Heart left ventricle (tissue), 13 donors: ENCODE measurements at regions not wholly inside any gene's neighbourhood (a gene's known extent, or its start where the extent isn't known, plus 50 kb on each side); places are given as distances from the start of the nearest gene placed in this dataset.

ENCODE experiments used
- POLR2A ChIP-seq, 2 donors: fragments of 450-650 bp; IDR thresholded peaks; one replicate each; pipeline ENCODE4 v1.6.1; 2017; ENCODE audit warnings: antibody characterized with exemption in 2 of 2, mild to moderate bottlenecking in 2 of 2, moderate library complexity in 2 of 2
- TF ChIP-seq, protein P1 (sequence below), 12 donors: fragments of 200-600 bp; sonication (generic) in 4 of 12; IDR thresholded peaks; one replicate each; pipeline versions ENCODE4 v1.5.0 to v1.8.0; 2018 to 2022; ENCODE audit warnings: antibody characterized with exemption in 12 of 12, mild to moderate bottlenecking in 5 of 12
- donor health status: ischemic (EF 13 %, LVEDD 7.1; RV severe dilation, severe dysfunction).
- donor health status: DM: no; HTN: yes; CAD: no.
- donor health status: DM: no; HTN: no; CAD: no.
- donor health status: ischemic (EF 25% LVEDD 6.9; RV normal size, moderate dysfunction).
- donor health status: ischemic (EF 25% LVEDD 5.7; RV mildly dilated, moderate dysfunction).
- donor health status: ischemic (EF 35%, LVEDD 5.7; RV mildly dilated, moderate dysfunction).
- donor health status: nonischemic (EF 11% LVEDD 7.7; RV severe dilation, severe dysfunction).
- donor health status: DM: yes; HTN: yes; CAD: no.
- donor health status: PGD.
- donor health status: ischemic (EF 29% LVEDD 5.4; RV normal size, mild dysfunction).
- donor health status: nonischemic (EF 23%, LVEDD 6.1; RV moderate dilation, normal function).

DNA sequence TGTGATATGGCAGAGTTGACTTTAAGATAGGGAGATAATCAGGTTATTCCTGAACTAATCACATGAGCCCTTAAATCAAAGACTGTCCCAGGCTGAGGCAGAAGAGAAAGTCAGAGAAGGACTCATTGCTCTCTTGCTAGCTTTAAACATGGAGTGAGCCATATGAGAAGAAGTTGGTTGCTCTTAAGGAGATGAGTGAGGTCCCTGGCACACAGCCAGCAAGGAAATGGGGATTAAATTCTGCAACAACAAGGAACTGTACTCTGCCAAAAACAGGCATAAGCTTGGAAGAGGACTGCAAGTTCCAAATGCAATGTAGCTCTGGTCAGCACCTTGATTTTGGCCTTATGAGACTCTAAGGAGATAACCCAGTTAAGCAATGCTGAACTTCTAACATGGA lies 457.0 kb downstream of the PLOD2 start:
- TF ChIP-seq, protein P1, sequence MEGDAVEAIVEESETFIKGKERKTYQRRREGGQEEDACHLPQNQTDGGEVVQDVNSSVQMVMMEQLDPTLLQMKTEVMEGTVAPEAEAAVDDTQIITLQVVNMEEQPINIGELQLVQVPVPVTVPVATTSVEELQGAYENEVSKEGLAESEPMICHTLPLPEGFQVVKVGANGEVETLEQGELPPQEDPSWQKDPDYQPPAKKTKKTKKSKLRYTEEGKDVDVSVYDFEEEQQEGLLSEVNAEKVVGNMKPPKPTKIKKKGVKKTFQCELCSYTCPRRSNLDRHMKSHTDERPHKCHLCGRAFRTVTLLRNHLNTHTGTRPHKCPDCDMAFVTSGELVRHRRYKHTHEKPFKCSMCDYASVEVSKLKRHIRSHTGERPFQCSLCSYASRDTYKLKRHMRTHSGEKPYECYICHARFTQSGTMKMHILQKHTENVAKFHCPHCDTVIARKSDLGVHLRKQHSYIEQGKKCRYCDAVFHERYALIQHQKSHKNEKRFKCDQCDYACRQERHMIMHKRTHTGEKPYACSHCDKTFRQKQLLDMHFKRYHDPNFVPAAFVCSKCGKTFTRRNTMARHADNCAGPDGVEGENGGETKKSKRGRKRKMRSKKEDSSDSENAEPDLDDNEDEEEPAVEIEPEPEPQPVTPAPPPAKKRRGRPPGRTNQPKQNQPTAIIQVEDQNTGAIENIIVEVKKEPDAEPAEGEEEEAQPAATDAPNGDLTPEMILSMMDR (IDR thresholded peaks at IDR 0.05) = no peak
- TF ChIP-seq POLR2A (IDR thresholded peaks at IDR 0.05) = no peak
